GM23338 (cell line): ENCODE measurements at regions not wholly inside any gene's neighbourhood (a gene's known extent, or its start where the extent isn't known, plus 50 kb on each side); places are given as distances from the start of the nearest gene placed in this dataset.
A peak's percentile ranks its signal among the peaks of the same experiment; 100 is the strongest.

Experiments
- ATAC-seq: fragments of 200-7000 bp; cut with Tn5 transposase; 3 replicates; pipeline ENCODE4 v1.9.1; 2020
- DNase-seq: peaks from one replicate; pipeline ENCODE4 v3.0.0-alpha.2; 2015; ENCODE audit warnings: low spot score
- H2AFZ ChIP-seq: fragments of 200-600 bp; sonication (generic); 2 replicates; pipeline ENCODE4 v1.8.0; 2016; ENCODE audit warnings: antibody characterized with exemption, mild to moderate bottlenecking, moderate library complexity
- H3F3A ChIP-seq: fragments of 200-600 bp; sonication (generic); replicated peaks from 2 replicates; pipeline ENCODE4 v1.8.0; 2017; ENCODE audit warnings: antibody characterized with exemption, mixed run types, low read depth
- H3K27ac ChIP-seq: fragments of 200-600 bp; sonication (generic); 2 replicates; pipeline ENCODE4 v1.6.1; 2016; ENCODE audit warnings: low read depth
- H3K27me3 ChIP-seq: fragments of 200-600 bp; sonication (generic); 2 replicates; pipeline ENCODE4 v1.8.0; 2016; ENCODE audit warnings: mild to moderate bottlenecking, mixed run types, moderate library complexity; ENCODE audit not compliant: insufficient read depth
- H3K36me3 ChIP-seq: fragments of 200-600 bp; sonication (generic); 2 replicates; pipeline ENCODE4 v1.8.0; 2016; ENCODE audit warnings: mild to moderate bottlenecking; ENCODE audit not compliant: insufficient read depth
- H3K4me1 ChIP-seq: fragments of 200-600 bp; sonication (generic); 2 replicates; pipeline ENCODE4 v1.8.0; 2016; ENCODE audit warnings: mild to moderate bottlenecking, moderate library complexity; ENCODE audit not compliant: insufficient read depth
- H3K4me2 ChIP-seq: fragments of 200-600 bp; sonication (generic); 2 replicates; pipeline ENCODE4 v1.7.1; 2017; ENCODE audit warnings: mixed run types
- H3K4me3 ChIP-seq: fragments of 200-600 bp; sonication (generic); 2 replicates; pipeline ENCODE4 v1.6.1; 2016; ENCODE audit warnings: mixed run types
- H3K79me2 ChIP-seq: fragments of 200-600 bp; sonication (generic); replicated peaks from 2 replicates; pipeline ENCODE4 v1.8.0; 2017; ENCODE audit warnings: mild to moderate bottlenecking; ENCODE audit not compliant: insufficient read depth
- H3K9me2 ChIP-seq: fragments of 200-600 bp; sonication (generic); 2 replicates; pipeline ENCODE4 v1.8.0; 2017; ENCODE audit not compliant: insufficient read depth
- H4K20me1 ChIP-seq: fragments of 200-600 bp; sonication (generic); replicated peaks from 2 replicates; pipeline ENCODE4 v1.8.0; 2017; ENCODE audit warnings: mild to moderate bottlenecking; ENCODE audit not compliant: insufficient read depth
- H3K27ac Mint-ChIP-seq: 2 replicates; pipeline ENCODE4 v1.8.0; 2020; ENCODE audit warnings: inconsistent platforms, mild to moderate bottlenecking, moderate library complexity, mixed read lengths
- H3K27me3 Mint-ChIP-seq: 3 replicates; pipeline ENCODE4 v1.8.0; 2022; ENCODE audit warnings: low read depth, mild to moderate bottlenecking, moderate library complexity, mixed read lengths, inconsistent platforms; ENCODE audit not compliant: insufficient read depth, poor library complexity
- H3K36me3 Mint-ChIP-seq: 3 replicates; pipeline ENCODE4 v1.8.0; 2021; ENCODE audit warnings: low read depth, mild to moderate bottlenecking, inconsistent platforms, moderate library complexity, mixed read lengths
- H3K4me1 Mint-ChIP-seq: 3 replicates; pipeline ENCODE4 v1.8.0; 2020; ENCODE audit warnings: mild to moderate bottlenecking, inconsistent platforms, mixed read lengths
- H3K4me3 Mint-ChIP-seq: 3 replicates; pipeline ENCODE4 v1.8.0; 2021; ENCODE audit warnings: moderate library complexity, mild to moderate bottlenecking, inconsistent platforms, mixed read lengths
- H3K9me3 Mint-ChIP-seq: 3 replicates; pipeline ENCODE4 v1.8.0; 2020; ENCODE audit warnings: moderate library complexity, mild to moderate bottlenecking, inconsistent platforms, mixed read lengths
- CTCF ChIP-seq, 2 experiments: fragments of 200-600 bp in 1 of 2; sonication (generic) in 1 of 2; conservative IDR thresholded peaks; 2 replicates each; pipeline versions ENCODE4 v1.5.1 to v1.6.1; 2016 to 2017; ENCODE audit warnings: antibody characterized with exemption in 2 of 2, low read depth in 2 of 2, mild to moderate bottlenecking in 2 of 2, moderate library complexity in 1 of 2
- REST ChIP-seq: IDR thresholded peaks from one replicate; pipeline ENCODE4 v1.6.1; 2018; ENCODE audit warnings: antibody characterized with exemption; ENCODE audit not compliant: unreplicated experiment
- ZNF462 ChIP-seq: fragments of 250-450 bp; sonication (Bioruptor Pico); IDR thresholded peaks from 2 replicates; pipeline ENCODE4 v1.5.0; 2020; ENCODE audit warnings: mild to moderate bottlenecking, moderate library complexity

GRCh38 chr3:86147119-86147518 is 843.8 kb downstream of the VGLL3 start:
- H3K36me3 Mint-ChIP-seq, result no peaks in the 10 kb centered on the region
- H3K27ac Mint-ChIP-seq, result no peak overlapping the region
- Histone ChIP-seq H3K27ac (no peak overlapping the region), H2AFZ (no peak overlapping the region), H3K27me3 (no peaks in the 10 kb centered on the region), H3K36me3 (no peaks in the 10 kb centered on the region), H3K4me1 (peaks cover 2% of the 10 kb centered on the region; the same call in 1 of the 2 replicates), H3K4me3 (no peak overlapping the region), H3K4me2 (no peak overlapping the region), H4K20me1 (no peaks in the 10 kb centered on the region), H3K9me2 (no peaks in the 10 kb centered on the region), H3K79me2 (no peaks in the 10 kb centered on the region), H3F3A (no peaks in the 10 kb centered on the region)
- no peak overlapping the region for H3K4me3 Mint-ChIP-seq
- H3K27me3 Mint-ChIP-seq, result peaks cover 2% of the 10 kb centered on the region
- DNase-seq, result peak; percentile 39
- H3K4me1 Mint-ChIP-seq, result peaks cover 2% of the 10 kb centered on the region; the same call in 2 of the 3 replicates
- peak; percentile 35 to 43; a peak in 3 of 4 replicates for TF ChIP-seq CTCF (conservative IDR thresholded peaks at IDR 0.05; ENCODE audit: low read depth in 2 of 2)
- TF ChIP-seq ZNF462 (CRISPR knock-in tag), result no peak
- no peaks in the 10 kb centered on the region for H3K9me3 Mint-ChIP-seq
- peak; percentile 58 for ATAC-seq

- DNase-seq (no peak), ATAC-seq (no peak)
- H3K27me3 ChIP-seq, result no peaks in the 10 kb centered on the region
- H3K9me2 ChIP-seq, result no peaks in the 10 kb centered on the region
- H2AFZ ChIP-seq, result 0 out of 2 replicates have a peak overlapping the region, but pooled peaks have one; percentile 2
- no peak overlapping the region for H3K27ac Mint-ChIP-seq
- H3K4me1 ChIP-seq, result no peaks in the 10 kb centered on the region
- no peak overlapping the region for H3K4me2 ChIP-seq
- TF ChIP-seq REST, result no peak
- H3K27ac ChIP-seq, result no peak overlapping the region
- H4K20me1 ChIP-seq, result no peaks in the 10 kb centered on the region
- no peaks in the 10 kb centered on the region for H3K27me3 Mint-ChIP-seq
- no peak overlapping the region for H3K4me3 Mint-ChIP-seq
- no peaks in the 10 kb centered on the region for H3K4me1 Mint-ChIP-seq
- no peak overlapping the region for H3K4me3 ChIP-seq
- peaks cover 11% of the 10 kb centered on the region for H3K36me3 Mint-ChIP-seq
- H3K79me2 ChIP-seq, result no peaks in the 10 kb centered on the region
- peaks cover 19% of the 10 kb centered on the region for H3K9me3 Mint-ChIP-seq
- no peaks in the 10 kb centered on the region for H3F3A ChIP-seq
- H3K36me3 ChIP-seq, result no peaks in the 10 kb centered on the region; the same call in 1 of the 2 replicates
Measured at GRCh38 chr3:86126552-86126951, 864.4 kb downstream of the VGLL3 start.
